Endothelial cell of umbilical vein (primary cell): ENCODE measurements at regions not wholly inside any gene's neighbourhood (a gene's known extent, or its start where the extent isn't known, plus 50 kb on each side); places are given as distances from the start of the nearest gene placed in this dataset.

ENCODE experiments used
- BruUV-seq: library from RNA; stranded (reverse); fragments of 400-500 nt; replicated peaks from 2 replicates; lab custom pipeline; 2021; lab: Mats Ljungman, UMichigan
- CTCF ChIA-PET: fragments of 300-600, 350-600 bp; sonication (Branson Sonifier 250); formaldehyde crosslinking; loops from one replicate; lab custom pipeline; 2021; ENCODE audit warnings: antibody characterized with exemption, inconsistent platforms; lab: Charles Lee
- POLR2A ChIA-PET: fragments of 300-600, 350-600 bp; sonication (Branson Sonifier 250); formaldehyde crosslinking; loops from one replicate; lab custom pipeline; 2021; ENCODE audit warnings: antibody characterized with exemption, inconsistent platforms; lab: Charles Lee
- DNase-seq: peaks from one replicate; pipeline ENCODE4 v3.0.0-alpha.2; 2011; ENCODE audit warnings: low read depth, low spot score
- FAIRE-seq: peaks from 2 replicates; lab custom pipeline; 2011; peaks lifted over from hg19 to GRCh38; lab: Jason Lieb, UNC
- H2AFZ ChIP-seq: 2 replicates; pipeline ENCODE4 v1.6.0; 2012; ENCODE audit warnings: low read depth, low read length, control low read depth, inconsistent platforms
- H3K27ac ChIP-seq: 2 replicates; pipeline ENCODE4 v1.5.1; 2011; ENCODE audit warnings: low read depth, mild to moderate bottlenecking, control low read depth, low read length, moderate library complexity; ENCODE audit not compliant: insufficient read depth
- H3K27me3 ChIP-seq, 2 experiments: 2 replicates each; pipeline versions ENCODE4 v1.6.0 to v1.6.1; 2011; ENCODE audit warnings: low read length in 2 of 2, mixed read lengths in 1 of 2; ENCODE audit not compliant: control insufficient read depth in 2 of 2, insufficient read depth in 2 of 2
- H3K36me3 ChIP-seq, 2 experiments: 2 replicates in 1 of 2; 3 replicates in 1 of 2; pipeline ENCODE4 v1.5.1; 2011; ENCODE audit warnings: low read length in 2 of 2, mild to moderate bottlenecking in 1 of 2, moderate library complexity in 1 of 2; ENCODE audit not compliant: control insufficient read depth in 2 of 2, insufficient read depth in 2 of 2; ENCODE audit errors: extremely low read depth in 1 of 2
- H3K4me1 ChIP-seq: 3 replicates; pipeline ENCODE4 v1.5.1; 2011; ENCODE audit warnings: mild to moderate bottlenecking, low read length; ENCODE audit not compliant: control insufficient read depth, insufficient read depth; ENCODE audit errors: extremely low read depth
- H3K4me2 ChIP-seq: 2 replicates; pipeline ENCODE4 v1.6.1; 2011; ENCODE audit warnings: low read length, control low read depth, mixed read lengths; ENCODE audit not compliant: insufficient read depth
- H3K4me3 ChIP-seq, 3 experiments: fragments of 200-600 bp in 1 of 3; sonication (generic), shearing (Covaris generic) in 1 of 3; replicated peaks in 1 of 3; 2 replicates each; pipeline ENCODE4 v1.5.1; 2011 to 2016; ENCODE audit warnings: control low read depth in 3 of 3, low read length in 3 of 3, mild to moderate bottlenecking in 2 of 3, inconsistent platforms in 1 of 3, low read depth in 1 of 3, moderate library complexity in 1 of 3; ENCODE audit not compliant: insufficient read depth in 1 of 3
- H3K79me2 ChIP-seq: 2 replicates; pipeline ENCODE4 v1.6.0; 2012; ENCODE audit warnings: low read length, inconsistent platforms; ENCODE audit not compliant: control insufficient read depth, insufficient read depth
- H3K9ac ChIP-seq: replicated peaks from 2 replicates; pipeline ENCODE3; 2011; ENCODE audit warnings: low read length, control low read depth; ENCODE audit not compliant: insufficient read depth; ENCODE audit errors: extremely low read depth
- H3K9me1 ChIP-seq: replicated peaks from 3 replicates; pipeline ENCODE4 v1.6.0; 2011; ENCODE audit warnings: mild to moderate bottlenecking, low read length; ENCODE audit not compliant: control insufficient read depth, insufficient read depth; ENCODE audit errors: extremely low read depth
- H3K9me3 ChIP-seq: replicated peaks from 2 replicates; pipeline ENCODE4 v1.5.1; 2012; ENCODE audit warnings: low read length, inconsistent platforms; ENCODE audit not compliant: control insufficient read depth, insufficient read depth
- H4K20me1 ChIP-seq: replicated peaks from 2 replicates; pipeline ENCODE3; 2011; ENCODE audit warnings: mild to moderate bottlenecking, low read length; ENCODE audit not compliant: control insufficient read depth, insufficient read depth; ENCODE audit errors: extremely low read depth
- EZH2 ChIP-seq: IDR thresholded peaks from 2 replicates; pipeline ENCODE4 v1.6.1; 2012; ENCODE audit warnings: borderline replicate concordance, low read depth, mild to moderate bottlenecking, moderate library complexity, low read length, inconsistent platforms; ENCODE audit not compliant: severe bottlenecking
- FOS ChIP-seq: IDR thresholded peaks from 2 replicates; pipeline ENCODE4 v1.6.1; 2011; ENCODE audit warnings: mild to moderate bottlenecking, low read length, moderate library complexity, borderline replicate concordance; ENCODE audit not compliant: insufficient read depth
- GATA2 ChIP-seq: IDR thresholded peaks from 2 replicates; pipeline ENCODE4 v1.7.0; 2011; ENCODE audit warnings: low read depth, mild to moderate bottlenecking, moderate library complexity, mixed read lengths, low read length; ENCODE audit not compliant: insufficient read length, insufficient read depth
- JUN ChIP-seq: IDR thresholded peaks from 2 replicates; pipeline ENCODE4 v1.6.1; 2011; ENCODE audit warnings: borderline replicate concordance, low read depth; ENCODE audit not compliant: insufficient read length, insufficient read depth
- MAX ChIP-seq: IDR thresholded peaks from 2 replicates; pipeline ENCODE4 v1.6.1; 2011; ENCODE audit not compliant: insufficient read depth, insufficient read length
- MYC ChIP-seq: IDR thresholded peaks from one replicate; pipeline ENCODE4 v1.6.1; 2011; ENCODE audit warnings: mild to moderate bottlenecking, low read depth, low read length
- POLR2A ChIP-seq: IDR thresholded peaks from 2 replicates; pipeline ENCODE4 v1.6.1; 2012; ENCODE audit warnings: low read depth, mild to moderate bottlenecking, control low read depth, low read length
- POLR2AphosphoS5 ChIP-seq: IDR thresholded peaks from 2 replicates; pipeline ENCODE4 v1.6.1; 2012; ENCODE audit warnings: low read depth, mild to moderate bottlenecking, control low read depth, low read length, moderate library complexity; ENCODE audit not compliant: insufficient read depth
- dilution Hi-C: fragments of 300-500 bp; cut with MboI; formaldehyde crosslinking; loops from one replicate; pipeline ENCODE4 v1.15.0; 2019; ENCODE audit warnings: low sequenced_read_pairs; ENCODE audit not compliant: extremely low pct_ligation_motif_present
- intact Hi-C: fragments of 100-400 bp; cut with micrococcal nuclease; formaldehyde crosslinking; loops from one replicate; pipeline ENCODE4 v1.10.0; 2022
- TF ChIP-seq, protein P1 (sequence below), 2 donors: IDR thresholded peaks; 1 replicate in 1 of 2; 2 replicates in 1 of 2; pipeline ENCODE4 v1.5.1; 2011; ENCODE audit warnings: low read length in 2 of 2, mild to moderate bottlenecking in 2 of 2, moderate library complexity in 2 of 2, control low read depth in 1 of 2, inconsistent platforms in 1 of 2, low read depth in 1 of 2; ENCODE audit not compliant: insufficient read depth in 1 of 2; ENCODE audit errors: extremely low read depth in 1 of 2

GRCh38 chr15:62846131-62846804 lies 196.3 kb upstream of the TPM1 start:
- H3K79me2 ChIP-seq = no peaks in the 10 kb centered on the region
- FAIRE-seq (no peak), DNase-seq (no peak)
- no peak overlapping the region for H3K4me2 ChIP-seq
- ChIA-PET CTCF (interaction anchor here (0.9 to 3.6 kb wide), 11 partner anchors 9 to 248 kb away, joined by 3 to 52 read pairs (median 4); no protein-coding TSS in a partner anchor), POLR2A (interaction anchor here (2.0 kb wide), 1 partner anchor 201 kb away, joined by 8 read pairs; no protein-coding TSS in a partner anchor)
- BruUV-seq = no TSS peak
- H4K20me1 ChIP-seq = no peaks in the 10 kb centered on the region
- no peaks in the 10 kb centered on the region for H3K9me3 ChIP-seq
- no peaks in the 10 kb centered on the region for H3K9me1 ChIP-seq
- H3K9ac ChIP-seq = no peak overlapping the region
- intact Hi-C loops = loop anchor here (5.0 kb wide), 3 partner anchors 386 to 556 kb away; no protein-coding TSS in a partner anchor
- no peak overlapping the region for H3K27ac ChIP-seq
- no peaks in the 10 kb centered on the region for H3K27me3 ChIP-seq
- H3K36me3 ChIP-seq = no peaks in the 10 kb centered on the region
- H2AFZ ChIP-seq = no peak overlapping the region
- dilution Hi-C loops = no loop called here
- TF ChIP-seq, protein P1, sequence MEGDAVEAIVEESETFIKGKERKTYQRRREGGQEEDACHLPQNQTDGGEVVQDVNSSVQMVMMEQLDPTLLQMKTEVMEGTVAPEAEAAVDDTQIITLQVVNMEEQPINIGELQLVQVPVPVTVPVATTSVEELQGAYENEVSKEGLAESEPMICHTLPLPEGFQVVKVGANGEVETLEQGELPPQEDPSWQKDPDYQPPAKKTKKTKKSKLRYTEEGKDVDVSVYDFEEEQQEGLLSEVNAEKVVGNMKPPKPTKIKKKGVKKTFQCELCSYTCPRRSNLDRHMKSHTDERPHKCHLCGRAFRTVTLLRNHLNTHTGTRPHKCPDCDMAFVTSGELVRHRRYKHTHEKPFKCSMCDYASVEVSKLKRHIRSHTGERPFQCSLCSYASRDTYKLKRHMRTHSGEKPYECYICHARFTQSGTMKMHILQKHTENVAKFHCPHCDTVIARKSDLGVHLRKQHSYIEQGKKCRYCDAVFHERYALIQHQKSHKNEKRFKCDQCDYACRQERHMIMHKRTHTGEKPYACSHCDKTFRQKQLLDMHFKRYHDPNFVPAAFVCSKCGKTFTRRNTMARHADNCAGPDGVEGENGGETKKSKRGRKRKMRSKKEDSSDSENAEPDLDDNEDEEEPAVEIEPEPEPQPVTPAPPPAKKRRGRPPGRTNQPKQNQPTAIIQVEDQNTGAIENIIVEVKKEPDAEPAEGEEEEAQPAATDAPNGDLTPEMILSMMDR (IDR thresholded peaks at IDR 0.05; ENCODE audit: extremely low read depth in 1 of 2, insufficient read depth in 1 of 2, low read depth in 1 of 2, low read length in 2 of 2) = no peak
- no peak for TF ChIP-seq JUN
- TF ChIP-seq GATA2 = no peak
- no peak for TF ChIP-seq POLR2A
- no peak for TF ChIP-seq MAX
- TF ChIP-seq POLR2AphosphoS5 = no peak
- no peak for TF ChIP-seq MYC
- no peak for TF ChIP-seq FOS
- no peak for TF ChIP-seq EZH2
- no peak overlapping the region for H3K4me3 ChIP-seq
- peaks cover 39% of the 10 kb centered on the region for H3K4me1 ChIP-seq
